Bronchial epithelial cell (primary cell): ENCODE measurements at regions not wholly inside any gene's neighbourhood (a gene's known extent, or its start where the extent isn't known, plus 50 kb on each side); places are given as distances from the start of the nearest gene placed in this dataset.

ENCODE experiments used
- DNase-seq: peaks from one replicate; pipeline ENCODE4 v3.0.0-alpha.2; 2010; ENCODE audit warnings: low read depth
- FAIRE-seq: peaks from 2 replicates; lab custom pipeline; 2011; peaks lifted over from hg19 to GRCh38; lab: Jason Lieb, UNC
- H3K27me3 ChIP-seq: 2 replicates; pipeline ENCODE4 v1.5.1; 2011; ENCODE audit warnings: low read length; ENCODE audit not compliant: control insufficient read depth, insufficient read depth
- H3K36me3 ChIP-seq: 2 replicates; pipeline ENCODE4 v1.5.1; 2011; ENCODE audit warnings: low read length; ENCODE audit not compliant: control insufficient read depth, insufficient read depth
- H3K4me3 ChIP-seq: 2 replicates; pipeline ENCODE4 v1.5.1; 2011; ENCODE audit warnings: mild to moderate bottlenecking, low read depth, low read length, control low read depth
- CTCF ChIP-seq: IDR thresholded peaks from 2 replicates; pipeline ENCODE4 v1.5.1; 2011; ENCODE audit warnings: mild to moderate bottlenecking, moderate library complexity, low read length, control low read depth, inconsistent platforms; ENCODE audit not compliant: insufficient read depth, severe bottlenecking

GRCh38 chr12:61765926-61766325 is 494.3 kb upstream of the USP15 start:
- no peak for DNase-seq
- no peaks in the 10 kb centered on the region for H3K27me3 ChIP-seq
- TF ChIP-seq CTCF: no peak
- H3K36me3 ChIP-seq: no peaks in the 10 kb centered on the region
- H3K4me3 ChIP-seq: no peak overlapping the region
- FAIRE-seq: no peak

- TF ChIP-seq CTCF: no peak
- H3K36me3 ChIP-seq: no peaks in the 10 kb centered on the region
- FAIRE-seq (no peak), DNase-seq (no peak)
- H3K4me3 ChIP-seq: no peak overlapping the region
- H3K27me3 ChIP-seq: no peaks in the 10 kb centered on the region
Measured at GRCh38 chr12:61780435-61780834, 479.8 kb upstream of the USP15 start.

- TF ChIP-seq CTCF: no peak
- no peaks in the 10 kb centered on the region for H3K27me3 ChIP-seq
- H3K36me3 ChIP-seq: no peaks in the 10 kb centered on the region
- DNase-seq (no peak), FAIRE-seq (no peak)
- H3K4me3 ChIP-seq: no peak overlapping the region
Measured at GRCh38 chr12:61781021-61781581, 479.1 kb upstream of the USP15 start.

DNA sequence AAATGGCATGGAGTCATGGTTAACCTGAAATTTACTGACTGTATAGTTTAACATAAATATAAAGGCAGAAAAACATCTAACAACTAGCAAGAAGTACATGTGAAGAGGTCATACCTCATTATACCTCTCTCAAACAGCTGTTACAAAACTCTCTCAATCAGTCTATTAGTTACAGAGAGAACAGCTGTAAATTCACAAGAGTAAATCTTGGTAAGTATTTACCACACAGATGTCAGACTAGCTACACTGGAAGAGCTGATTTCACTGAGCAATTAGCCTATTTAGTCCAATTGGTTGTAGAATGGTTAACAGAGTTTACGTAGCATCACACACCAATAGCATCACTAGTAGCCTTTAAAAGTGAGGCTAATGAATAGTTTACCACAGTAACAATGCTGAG is 463.4 kb upstream of the USP15 start:
- FAIRE-seq: no peak
- no peak overlapping the region for H3K4me3 ChIP-seq
- H3K27me3 ChIP-seq: no peaks in the 10 kb centered on the region
- no peak for DNase-seq
- TF ChIP-seq CTCF: no peak
- H3K36me3 ChIP-seq: no peaks in the 10 kb centered on the region

GRCh38 chr12:61797266-61797665 is 462.9 kb upstream of the USP15 start:
- DNase-seq (no peak), FAIRE-seq (no peak)
- Histone ChIP-seq H3K27me3 (no peaks in the 10 kb centered on the region), H3K4me3 (no peak overlapping the region), H3K36me3 (no peaks in the 10 kb centered on the region)
- TF ChIP-seq CTCF: no peak

DNA sequence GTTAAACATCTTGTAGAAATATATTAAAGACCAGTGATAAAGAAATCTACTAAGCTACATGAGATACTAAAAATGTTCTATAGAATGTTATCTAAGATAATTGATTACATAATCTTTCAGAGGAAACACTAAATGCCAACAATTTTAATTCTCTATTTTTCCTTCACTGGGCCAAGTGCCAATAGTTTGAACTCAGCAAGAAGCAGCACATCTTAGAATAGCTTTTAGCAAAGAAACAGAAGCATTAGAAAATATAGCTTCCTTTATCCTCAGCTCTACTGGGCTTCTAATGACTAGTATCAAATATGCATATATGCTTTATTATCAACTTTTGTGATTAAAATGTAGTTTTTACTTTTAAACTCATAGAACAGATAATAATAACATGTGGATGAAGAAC is 461.4 kb upstream of the USP15 start:
- no peaks in the 10 kb centered on the region for H3K36me3 ChIP-seq
- FAIRE-seq: no peak

More for the DNA sequence above, 461.4 kb upstream of the USP15 start:
- no peak for DNase-seq
- Histone ChIP-seq H3K4me3 (no peak overlapping the region), H3K27me3 (no peaks in the 10 kb centered on the region)
- no peak for TF ChIP-seq CTCF
